ENCODE measurements at regions not wholly inside any gene's neighbourhood (a gene's known extent, or its start where the extent isn't known, plus 50 kb on each side); places are given as distances from the start of the nearest gene placed in this dataset.

DNA sequence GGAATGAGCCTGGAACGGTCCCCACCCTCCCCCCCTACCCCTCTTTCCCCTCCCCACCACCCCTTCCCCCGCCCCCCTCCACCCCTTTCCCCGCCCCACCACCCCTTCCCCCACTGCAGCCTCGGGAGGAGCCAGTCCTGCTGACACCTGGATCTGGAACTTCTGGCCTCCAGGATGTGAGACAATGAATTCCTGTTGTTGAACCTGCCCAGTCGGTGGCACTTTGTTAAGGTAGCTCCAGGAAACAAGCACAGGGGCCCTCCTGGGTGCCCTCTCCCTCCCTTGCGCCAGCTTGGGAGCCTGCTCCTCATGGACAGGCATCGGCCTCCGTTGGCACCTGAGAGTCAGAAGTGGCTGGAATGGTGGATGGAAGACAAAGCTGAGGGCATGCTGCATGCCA is 152.4 kb upstream of the FOXF1 start:
- Histone ChIP-seq H3K4me3 (no peak overlapping the region), H3K4me1 (replicated peaks) (no peaks in the 10 kb centered on the region), H3K9me3 (no peaks in the 10 kb centered on the region), H3K27ac (no peak overlapping the region), H3K36me3 (no peaks in the 10 kb centered on the region), H3K27me3 (replicated peaks; ENCODE audit: insufficient read depth) (peaks cover 4% of the 10 kb centered on the region)
- TF ChIP-seq, protein P1, sequence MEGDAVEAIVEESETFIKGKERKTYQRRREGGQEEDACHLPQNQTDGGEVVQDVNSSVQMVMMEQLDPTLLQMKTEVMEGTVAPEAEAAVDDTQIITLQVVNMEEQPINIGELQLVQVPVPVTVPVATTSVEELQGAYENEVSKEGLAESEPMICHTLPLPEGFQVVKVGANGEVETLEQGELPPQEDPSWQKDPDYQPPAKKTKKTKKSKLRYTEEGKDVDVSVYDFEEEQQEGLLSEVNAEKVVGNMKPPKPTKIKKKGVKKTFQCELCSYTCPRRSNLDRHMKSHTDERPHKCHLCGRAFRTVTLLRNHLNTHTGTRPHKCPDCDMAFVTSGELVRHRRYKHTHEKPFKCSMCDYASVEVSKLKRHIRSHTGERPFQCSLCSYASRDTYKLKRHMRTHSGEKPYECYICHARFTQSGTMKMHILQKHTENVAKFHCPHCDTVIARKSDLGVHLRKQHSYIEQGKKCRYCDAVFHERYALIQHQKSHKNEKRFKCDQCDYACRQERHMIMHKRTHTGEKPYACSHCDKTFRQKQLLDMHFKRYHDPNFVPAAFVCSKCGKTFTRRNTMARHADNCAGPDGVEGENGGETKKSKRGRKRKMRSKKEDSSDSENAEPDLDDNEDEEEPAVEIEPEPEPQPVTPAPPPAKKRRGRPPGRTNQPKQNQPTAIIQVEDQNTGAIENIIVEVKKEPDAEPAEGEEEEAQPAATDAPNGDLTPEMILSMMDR (IDR thresholded peaks at IDR 0.05), result no peak
- 44% methylated on average over 7 of the region's 8 CpGs for WGBS
- intact Hi-C loops (cut with DNase I), result no loop called here
- DNase-seq (ENCODE audit: low spot score), result no peak

DNA sequence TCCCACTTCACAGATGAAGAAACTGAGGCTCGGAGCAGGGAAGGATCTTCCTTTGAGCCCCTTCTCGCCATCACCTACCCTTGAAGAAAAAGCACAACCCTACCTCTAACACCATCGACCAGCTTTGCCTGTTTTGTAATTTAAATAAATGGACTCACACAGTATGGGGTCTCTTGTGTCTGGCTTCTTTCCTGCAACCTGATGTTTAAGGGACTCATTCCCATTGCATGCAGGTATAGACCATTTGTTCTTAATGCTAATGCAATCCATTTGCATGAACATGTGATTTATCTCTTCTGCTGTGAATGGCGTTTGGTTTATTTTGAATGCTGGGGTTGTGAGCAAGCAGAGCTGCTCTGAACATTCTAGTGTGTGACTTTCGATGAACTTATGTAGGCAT is 150.8 kb upstream of the FOXF1 start:
- intact Hi-C loops (cut with DNase I), result no loop called here
- WGBS, result 69% methylated on average over 5 of the region's 5 CpGs
- Histone ChIP-seq H3K4me3 (no peak overlapping the region), H3K9me3 (no peaks in the 10 kb centered on the region), H3K36me3 (no peaks in the 10 kb centered on the region), H3K27me3 (replicated peaks; ENCODE audit: insufficient read depth) (peaks cover 4% of the 10 kb centered on the region), H3K27ac (no peak overlapping the region), H3K4me1 (replicated peaks) (no peaks in the 10 kb centered on the region)
- TF ChIP-seq POLR2A (IDR thresholded peaks at IDR 0.05) (no peak), POLR2AphosphoS5 (IDR thresholded peaks at IDR 0.05) (no peak)
- TF ChIP-seq, protein P1 (IDR thresholded peaks at IDR 0.05), result no peak
- DNase-seq (ENCODE audit: low spot score), result no peak

DNA sequence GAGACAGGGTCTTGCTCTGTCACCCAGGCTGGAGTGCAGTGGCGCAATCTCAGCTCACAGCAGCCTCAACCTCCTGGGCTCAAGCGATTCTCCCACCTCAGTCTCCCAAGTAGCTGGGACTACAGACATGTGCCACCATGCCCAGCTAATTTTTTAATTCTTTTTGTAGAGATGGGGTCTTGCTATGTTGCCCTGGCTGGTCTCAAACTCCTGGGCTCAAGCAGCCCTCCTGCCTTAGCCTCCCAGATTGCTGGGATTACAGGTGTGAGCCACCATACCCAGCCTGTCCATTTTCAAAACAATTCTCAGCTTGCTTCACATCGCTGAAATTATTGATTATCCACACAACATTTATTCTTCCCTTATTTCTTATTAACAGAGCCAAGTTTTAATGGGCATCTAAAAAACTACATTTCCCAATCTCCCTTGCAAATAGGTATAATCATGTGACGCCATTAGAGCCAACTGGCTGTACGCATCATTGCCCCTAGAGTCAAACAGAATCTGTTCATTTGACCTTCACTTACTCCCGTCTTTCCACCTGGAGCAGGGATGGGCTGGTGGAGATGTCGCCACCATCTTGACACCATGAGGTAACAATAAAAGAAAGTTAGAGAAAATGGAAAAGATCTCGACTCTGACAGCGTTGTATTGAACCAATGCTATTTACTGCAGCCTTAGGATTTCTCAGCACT is 148.0 kb upstream of the FOXF1 start:
- DNase-seq (ENCODE audit: low spot score), result no peak
- WGBS, result 79% methylated on average over 9 of the region's 9 CpGs
- Histone ChIP-seq H3K27me3 (replicated peaks; ENCODE audit: insufficient read depth) (no peaks in the 10 kb centered on the region), H3K9me3 (no peaks in the 10 kb centered on the region), H3K4me1 (replicated peaks) (no peaks in the 10 kb centered on the region), H3K4me3 (no peak overlapping the region), H3K27ac (peak overlapping the region; percentile 16 to 66), H3K36me3 (no peaks in the 10 kb centered on the region)
- intact Hi-C loops (cut with DNase I), result loop anchor here (5.0 kb wide), 3 partner anchors 35 to 160 kb away; no protein-coding TSS in a partner anchor
- TF ChIP-seq, protein P1 (IDR thresholded peaks at IDR 0.05), result no peak
- TF ChIP-seq POLR2AphosphoS5 (IDR thresholded peaks at IDR 0.05) (no peak), POLR2A (IDR thresholded peaks at IDR 0.05) (no peak)

GRCh38 chr16:86363057-86363490 is 147.3 kb upstream of the FOXF1 start:
- Histone ChIP-seq H3K36me3 (no peaks in the 10 kb centered on the region), H3K27me3 (replicated peaks; ENCODE audit: insufficient read depth) (no peaks in the 10 kb centered on the region), H3K4me1 (replicated peaks) (no peaks in the 10 kb centered on the region), H3K4me3 (no peak overlapping the region), H3K9me3 (no peaks in the 10 kb centered on the region), H3K27ac (peak overlapping the region; percentile 16 to 66)
- no peak for TF ChIP-seq POLR2A (IDR thresholded peaks at IDR 0.05)
- peak; percentile 90 for TF ChIP-seq POLR2AphosphoS5 (IDR thresholded peaks at IDR 0.05)
- TF ChIP-seq, protein P1 (IDR thresholded peaks at IDR 0.05), result no peak
- intact Hi-C loops (cut with DNase I), result loop anchor here (5.0 kb wide), 3 partner anchors 34 to 161 kb away; no protein-coding TSS in a partner anchor
- DNase-seq (ENCODE audit: low spot score), result peak; percentile 77
- WGBS, result 7% methylated on average over 4 of the region's 4 CpGs
